Stimulated activated CD8-positive, alpha-beta memory T cell treated with anti-CD3 and anti-CD28 coated beads, Interleukin-4, amount 100 ng/mL, for 24 hours (primary cell): ENCODE measurements at regions not wholly inside any gene's neighbourhood (a gene's known extent, or its start where the extent isn't known, plus 50 kb on each side); places are given as distances from the start of the nearest gene placed in this dataset.

ENCODE experiments used
- DNase-seq: peaks from one replicate; pipeline ENCODE4 v3.0.0-alpha.2; 2020; ENCODE audit warnings: low read depth

DNA sequence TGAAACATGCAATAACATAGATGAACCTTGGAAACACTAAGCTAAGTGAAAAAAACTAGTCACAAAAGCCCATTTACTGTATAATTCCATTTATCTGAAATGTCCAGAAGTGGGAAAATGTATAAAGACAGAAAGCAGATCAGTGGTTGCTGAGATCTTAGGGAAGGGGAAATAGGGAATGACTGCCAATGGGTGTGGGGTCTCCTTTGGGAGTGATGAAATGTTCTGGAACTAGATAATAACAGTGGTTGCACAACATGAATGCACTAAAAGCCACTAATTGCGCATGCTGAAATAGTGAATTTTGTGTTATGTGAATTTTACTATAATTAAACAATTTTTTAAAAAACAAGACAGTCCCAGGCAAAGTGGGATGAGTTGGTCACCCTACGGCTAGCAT, 472.8 kb downstream of the CCDC171 start:
- no peak for DNase-seq

DNA sequence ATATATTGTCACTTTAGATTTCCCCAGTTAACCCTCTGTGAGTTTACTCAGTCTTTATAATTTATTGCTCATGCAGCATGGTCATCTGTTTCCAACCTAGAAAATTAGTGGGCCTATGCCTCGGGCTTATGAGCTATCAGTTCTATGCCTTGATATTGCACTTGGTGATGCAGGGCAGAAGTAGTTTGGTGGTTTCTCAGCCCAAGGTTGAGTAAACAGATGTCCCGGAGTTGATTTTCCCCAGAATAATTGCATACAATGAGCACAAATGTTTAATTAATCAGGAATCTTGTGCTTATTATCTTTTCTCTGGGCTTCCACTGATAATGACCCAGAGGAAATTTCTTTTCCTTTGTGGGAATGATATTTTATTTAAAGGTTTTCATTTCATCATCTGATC, 474.0 kb downstream of the CCDC171 start:
- DNase-seq = no peak

DNA sequence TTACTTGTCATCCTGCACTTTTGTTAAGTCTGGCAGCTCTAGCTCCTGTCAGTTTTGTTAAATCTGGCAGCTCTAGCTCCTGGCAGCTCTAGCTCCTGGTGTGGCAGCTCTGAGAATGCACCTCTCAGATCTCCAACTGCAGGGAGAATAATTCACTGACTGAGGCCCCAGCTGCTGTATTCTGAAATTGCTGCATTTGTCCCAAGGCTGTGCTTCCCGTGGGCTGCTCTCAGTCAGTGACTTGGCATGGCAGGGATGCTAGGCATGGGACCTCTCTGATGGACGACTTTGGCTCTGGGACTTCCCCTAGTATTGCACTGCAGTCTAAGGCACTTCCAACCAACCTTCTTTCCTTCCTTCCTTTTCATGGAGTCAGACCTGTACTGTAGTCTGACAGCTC, 475.7 kb downstream of the CCDC171 start:
- DNase-seq = no peak

DNA sequence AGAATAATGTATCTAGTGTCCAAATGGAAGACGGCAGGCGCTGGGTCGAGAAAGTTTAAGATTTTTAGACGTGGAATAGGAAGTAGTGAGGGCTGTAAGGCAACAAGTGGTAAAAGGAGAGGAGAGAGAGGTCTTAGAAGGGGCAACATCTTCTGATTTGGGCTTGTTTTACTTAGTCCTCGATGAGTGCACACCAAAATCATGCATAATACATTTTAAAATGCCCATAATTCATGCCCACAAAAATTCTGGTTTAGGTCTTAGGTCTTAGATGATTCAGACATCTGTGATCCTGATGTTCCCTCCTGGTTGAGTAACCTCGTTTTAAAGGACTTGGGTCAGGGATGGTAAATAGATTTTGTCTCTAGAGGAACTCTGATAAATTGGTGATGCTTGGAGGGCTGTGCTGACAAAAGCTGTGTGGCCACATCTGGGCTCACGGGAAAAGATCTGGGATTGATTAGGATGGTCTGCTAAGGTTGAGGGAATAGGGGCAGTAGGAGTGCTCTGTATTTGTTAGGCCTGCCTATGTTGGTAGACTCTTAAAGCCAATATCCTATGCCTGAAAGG, 476.3 kb downstream of the CCDC171 start:
- no peak for DNase-seq

DNA sequence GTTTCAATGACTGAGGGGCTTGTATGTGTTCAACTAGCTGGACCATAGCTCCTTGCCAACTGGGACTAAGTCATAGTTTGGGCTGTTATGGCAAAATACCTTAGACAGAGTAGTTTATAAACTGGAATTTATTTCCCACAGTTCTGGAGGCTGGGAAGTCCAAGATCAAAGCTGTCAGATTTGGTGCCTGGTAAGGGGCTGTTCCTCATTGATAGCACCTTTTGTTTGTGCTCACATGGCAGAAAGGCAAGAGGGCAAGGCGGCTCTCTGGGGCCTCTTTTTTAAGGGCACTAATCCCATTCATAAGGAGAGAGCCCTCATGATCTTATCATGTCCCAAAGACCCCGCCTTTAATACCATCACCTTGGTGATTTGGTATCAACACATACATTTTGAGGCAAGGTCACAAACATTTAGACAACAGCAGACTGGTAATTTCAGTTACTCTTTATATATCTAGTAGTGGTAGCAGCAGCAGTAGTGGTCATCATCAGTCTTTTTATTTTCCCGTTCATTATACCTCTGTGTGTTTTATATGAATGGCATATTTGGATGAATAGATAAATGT, 477.0 kb downstream of the CCDC171 start:
- no peak for DNase-seq

DNA sequence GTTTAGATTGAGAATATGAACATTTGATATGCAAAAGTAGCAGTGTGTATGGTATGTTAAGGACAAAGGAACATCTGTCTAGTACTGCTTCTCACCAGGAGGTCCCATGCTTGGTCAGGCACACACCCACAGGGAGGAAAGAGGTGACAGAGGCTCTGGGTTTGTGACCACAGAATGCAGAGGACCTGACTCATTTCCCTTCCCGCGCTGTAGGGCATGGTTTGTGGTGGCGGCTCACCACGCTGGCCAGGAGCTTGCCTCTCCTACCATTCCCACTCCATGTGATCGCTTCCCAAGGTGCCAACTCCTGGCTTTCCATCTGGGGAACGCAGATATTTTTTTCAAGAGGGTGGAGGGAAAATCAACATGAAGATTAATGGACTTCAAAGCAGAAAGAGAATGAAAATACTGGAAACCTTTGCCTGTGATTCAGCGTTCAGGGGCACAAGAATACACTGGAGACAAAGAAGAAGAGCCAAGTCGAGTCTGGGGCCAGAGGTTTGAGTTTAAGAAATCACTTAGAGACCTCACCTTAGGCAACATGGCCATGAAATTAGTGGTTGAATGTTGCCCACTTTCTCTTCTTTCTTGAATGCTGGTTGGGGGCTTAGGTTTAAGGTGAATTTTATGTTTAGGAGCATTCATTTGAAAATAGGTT, 477.8 kb downstream of the CCDC171 start:
- no peak for DNase-seq

DNA sequence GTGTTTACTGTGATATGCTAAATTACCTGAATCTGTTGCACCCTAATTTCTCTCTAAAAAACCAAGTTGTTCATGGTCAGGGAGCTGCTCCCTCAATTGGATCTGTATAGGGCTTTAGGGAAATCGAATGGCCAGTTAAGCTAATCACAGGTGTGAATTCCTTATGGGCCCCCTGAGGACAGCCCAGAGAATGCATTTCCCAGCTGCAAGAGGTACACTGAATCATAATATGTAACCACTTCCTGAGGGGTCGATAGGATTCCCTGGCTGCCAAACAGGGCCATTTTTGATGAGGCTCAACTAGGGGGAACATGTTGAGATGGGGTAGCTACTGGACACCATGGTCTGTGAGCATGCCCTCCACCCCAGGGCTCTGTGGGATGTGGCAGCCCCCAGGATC, 478.6 kb downstream of the CCDC171 start:
- DNase-seq = no peak

DNA sequence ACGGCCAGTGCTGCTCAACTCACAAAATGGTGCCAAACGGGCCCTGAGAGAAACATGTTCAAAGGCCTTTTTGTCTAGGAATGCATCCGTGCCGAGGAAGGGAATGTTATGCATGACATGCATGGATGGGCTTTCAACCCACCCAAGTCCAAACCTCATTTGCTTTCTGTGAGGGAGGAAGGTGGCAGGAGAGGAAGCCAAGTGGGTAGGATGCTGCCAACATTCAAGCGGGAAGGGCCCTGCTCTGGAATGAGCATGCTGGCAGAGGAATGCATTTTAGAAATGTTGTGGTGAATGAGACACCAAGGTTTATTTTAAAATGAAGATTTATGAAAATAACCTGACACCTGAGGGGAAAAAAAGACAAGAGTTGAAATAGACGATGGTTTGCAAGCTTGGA, 479.1 kb downstream of the CCDC171 start:
- no peak for DNase-seq

DNA sequence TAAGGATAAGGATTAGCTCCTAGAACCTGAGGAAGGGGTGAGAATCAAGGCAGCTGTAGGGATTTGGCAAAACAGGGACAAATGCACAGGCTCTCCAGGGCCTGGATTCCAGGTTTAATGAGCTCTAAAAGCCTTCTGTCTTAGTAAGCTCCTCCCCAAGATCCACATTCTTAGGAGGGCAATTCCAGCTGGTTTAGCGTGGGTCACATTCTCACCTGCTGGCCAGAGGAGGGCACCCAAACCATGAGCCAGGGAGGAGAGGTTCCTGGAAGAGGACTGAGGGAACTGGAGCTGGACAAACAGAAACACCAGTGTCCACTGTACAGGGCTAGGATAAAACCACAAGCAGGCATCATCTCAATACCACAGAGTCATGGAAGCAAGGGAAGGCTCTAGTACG, 480.0 kb downstream of the CCDC171 start:
- no peak for DNase-seq

DNA sequence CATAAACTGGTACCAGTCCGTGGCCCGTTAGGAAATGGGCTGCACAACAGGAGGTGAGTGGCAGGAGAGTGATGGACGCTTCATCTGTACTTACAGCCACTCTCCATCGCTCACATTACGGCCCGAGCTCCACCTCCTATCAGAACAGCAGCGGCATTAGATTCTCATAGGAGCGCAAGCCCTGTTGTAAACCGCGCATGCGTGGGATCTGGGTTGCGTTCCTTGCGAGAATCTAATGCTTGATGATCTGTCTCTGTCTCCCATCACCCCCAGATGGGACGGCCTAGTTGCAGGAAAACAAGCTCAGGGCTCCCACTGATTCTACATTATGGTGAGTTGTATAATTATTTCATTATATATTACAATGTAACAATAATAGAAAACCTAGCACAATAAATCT, 480.4 kb downstream of the CCDC171 start:
- DNase-seq = no peak

DNA sequence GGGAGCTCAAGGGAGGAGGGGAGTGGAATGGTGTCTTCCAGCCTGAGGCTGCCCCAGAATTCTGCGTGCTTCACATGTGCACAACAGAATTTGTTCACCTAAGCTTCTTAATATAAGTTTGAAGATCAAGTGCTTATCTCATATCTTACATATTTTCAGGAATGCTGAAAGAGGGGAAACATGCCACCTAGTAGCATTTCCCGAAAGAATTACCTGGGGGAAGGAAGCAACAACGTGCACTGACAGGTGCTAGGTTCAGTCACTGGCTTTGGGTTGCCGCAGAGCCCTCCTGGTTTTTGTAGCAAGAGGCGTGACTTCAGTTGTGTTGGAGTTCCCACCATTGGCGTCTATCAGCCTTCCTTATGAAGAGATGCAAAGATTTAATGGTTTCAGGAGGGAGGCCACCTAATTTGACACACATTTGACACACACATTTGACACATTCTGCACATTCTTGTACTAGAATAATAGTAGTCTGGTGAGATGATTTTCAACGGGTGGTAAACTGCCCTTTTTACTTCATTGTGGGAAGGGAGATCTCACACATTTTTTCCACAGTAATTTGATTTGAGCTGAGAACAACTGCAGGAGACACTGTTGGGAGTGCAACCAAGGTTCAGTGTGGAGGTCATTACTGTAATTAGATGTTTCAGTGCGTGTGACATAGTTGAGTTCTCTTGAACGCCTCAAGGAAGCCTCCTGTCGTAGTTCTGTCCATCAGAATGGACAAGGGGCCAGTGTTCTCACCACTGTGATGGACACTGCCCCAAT, 481.3 kb downstream of the CCDC171 start:
- DNase-seq = no peak

DNA sequence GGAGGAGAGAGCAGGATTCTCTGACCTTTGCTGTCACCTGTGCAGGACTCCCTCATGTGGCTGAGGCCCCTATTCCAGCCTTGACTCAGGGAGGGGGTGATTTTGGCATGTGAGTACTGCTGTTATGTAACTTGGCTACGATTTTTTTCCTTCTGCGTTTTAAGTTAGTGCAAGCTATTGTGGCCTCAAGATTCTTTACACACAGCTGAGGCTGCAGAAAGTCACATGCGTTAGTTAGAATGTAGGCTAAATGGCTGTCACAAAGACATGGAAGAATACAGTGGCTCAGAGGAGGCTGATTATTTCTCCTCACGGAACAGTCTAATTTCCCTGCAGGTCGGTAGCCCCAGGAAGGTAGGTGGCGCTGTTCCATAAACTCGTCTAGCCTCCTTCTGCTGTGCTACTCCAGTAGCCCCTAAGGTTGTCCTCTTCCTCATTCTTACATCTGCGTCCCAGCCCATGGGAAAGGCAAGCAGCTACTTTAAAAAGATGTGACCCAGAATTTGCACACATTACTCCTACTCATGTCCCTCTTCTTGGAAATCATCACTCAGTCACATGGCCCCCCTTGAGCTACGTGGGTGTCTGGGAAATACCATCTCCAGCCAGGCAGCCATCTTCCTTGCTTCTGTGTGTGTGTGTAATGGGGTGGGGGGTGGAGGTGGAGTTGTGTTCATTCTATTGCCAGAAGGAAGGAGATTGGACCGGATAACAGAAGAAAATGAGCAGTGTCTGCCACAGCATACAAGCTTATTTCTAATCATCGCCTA, 486.6 kb downstream of the CCDC171 start:
- DNase-seq = no peak

DNA sequence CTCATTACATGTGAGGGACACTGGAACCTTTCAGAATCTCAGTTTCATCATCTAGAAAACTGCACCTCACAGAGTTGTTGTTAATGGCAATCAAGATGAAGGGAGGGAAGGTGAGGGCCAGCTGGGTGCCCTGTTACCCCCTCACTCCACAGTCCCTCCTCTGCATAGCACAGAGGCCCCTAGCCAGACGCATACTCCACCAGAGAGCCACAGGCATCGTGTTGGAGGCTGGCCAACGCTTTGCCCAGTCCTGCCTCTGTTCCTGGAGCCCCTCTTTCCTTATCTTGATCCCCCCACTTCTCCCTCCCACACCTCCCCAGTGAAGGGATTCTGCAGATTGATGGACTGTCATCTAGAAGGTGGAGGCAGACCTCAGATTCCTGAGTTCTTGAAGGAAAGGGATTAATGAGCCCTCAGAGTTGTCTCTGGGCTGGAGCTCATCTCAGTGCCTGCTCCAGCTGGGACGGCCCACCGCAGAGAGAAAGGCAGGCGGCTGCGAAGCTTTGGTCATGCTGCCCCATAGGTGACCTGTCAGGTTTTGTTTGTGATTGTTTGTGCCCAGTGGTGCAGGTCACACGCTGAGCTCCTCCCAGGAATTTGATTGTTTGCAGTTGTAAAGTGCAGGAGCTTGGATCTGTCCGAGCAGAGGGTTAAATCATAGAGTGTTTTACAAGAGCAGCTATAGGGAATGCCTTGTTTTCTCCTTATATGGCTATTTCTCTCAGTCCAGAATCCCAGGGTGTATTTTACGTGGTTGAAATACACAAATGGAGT, 487.3 kb downstream of the CCDC171 start:
- no peak for DNase-seq

DNA sequence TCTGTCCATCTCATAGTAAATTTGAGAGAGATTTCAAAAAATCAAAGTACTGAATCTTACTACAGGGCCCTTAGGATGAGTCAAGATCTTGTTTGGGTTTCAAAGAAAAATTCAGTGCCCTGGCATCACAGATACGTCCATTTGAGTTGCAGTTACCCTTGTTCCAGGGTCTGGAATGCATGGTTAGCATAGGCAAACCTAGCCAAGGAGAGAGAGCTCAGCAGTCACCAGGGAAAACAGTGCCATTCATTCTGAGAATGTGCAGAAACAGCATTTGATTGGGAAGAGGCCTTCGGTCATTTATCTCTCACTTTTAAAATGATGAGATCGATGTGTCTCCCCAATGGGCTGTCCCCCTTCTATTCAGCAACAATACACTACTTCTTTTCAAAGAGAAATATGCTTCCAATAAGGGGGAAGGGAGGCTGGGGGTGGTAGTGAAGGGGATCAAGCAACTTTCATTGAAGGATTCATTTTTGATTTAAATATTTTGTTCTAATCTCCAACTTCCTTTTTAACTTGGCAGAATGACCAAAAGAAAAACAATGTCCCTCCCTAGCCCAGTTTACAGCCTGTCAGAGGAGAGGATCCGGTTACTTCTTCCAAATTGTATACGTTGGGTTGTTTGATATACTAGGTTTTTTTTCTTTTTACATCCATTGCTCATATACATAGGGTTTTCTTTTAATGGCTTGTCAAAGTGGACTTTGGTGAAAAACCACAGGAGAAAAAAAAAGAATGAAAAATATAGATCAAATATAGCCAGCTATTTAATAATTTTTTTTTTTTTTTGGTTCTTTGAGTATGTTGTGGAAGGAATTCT, 491.1 kb downstream of the CCDC171 start:
- no peak for DNase-seq

DNA sequence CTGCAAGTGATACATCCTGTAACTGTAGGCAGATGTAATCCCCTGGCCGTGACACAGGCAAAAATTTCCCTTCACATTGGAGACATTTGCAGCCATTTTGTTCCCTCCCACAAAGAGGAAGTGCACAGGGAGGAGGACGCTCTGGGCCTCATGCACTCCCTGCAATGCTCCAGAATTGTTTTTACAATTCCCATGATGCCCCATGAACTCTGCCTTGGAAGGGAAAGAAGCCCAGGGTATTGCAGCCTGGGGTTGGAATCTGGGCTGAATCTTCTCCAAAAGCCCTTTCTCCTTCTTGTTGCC, 491.7 kb downstream of the CCDC171 start:
- no peak for DNase-seq

DNA sequence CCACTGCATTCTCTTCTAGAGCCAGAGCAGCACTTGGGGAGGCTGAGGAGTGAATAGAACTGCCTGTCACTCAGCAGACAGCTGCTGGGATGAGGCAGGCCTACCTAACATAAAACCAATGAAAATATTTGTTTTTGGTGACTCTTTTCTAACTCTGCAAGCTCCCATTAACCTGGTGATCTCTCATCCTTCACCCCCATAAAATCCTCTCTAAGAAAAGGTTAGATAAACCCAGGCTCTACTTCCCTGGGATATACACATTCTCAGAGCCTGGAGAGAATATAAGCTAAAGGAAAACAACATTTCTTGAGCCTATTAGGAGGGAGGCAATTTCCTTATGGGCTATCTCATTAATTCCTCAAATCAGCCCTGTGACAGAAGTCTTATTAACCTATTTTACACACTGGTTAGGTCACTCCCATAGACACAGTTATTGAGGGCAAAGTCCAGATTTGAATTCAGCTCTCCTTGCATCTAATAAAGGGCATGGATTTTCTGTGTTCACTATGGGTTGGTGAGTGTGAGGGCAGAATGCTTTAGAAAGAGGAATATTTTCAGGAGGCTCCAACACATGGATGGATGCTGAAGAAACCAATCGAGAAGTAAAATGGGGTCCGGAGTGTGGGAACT, 492.9 kb downstream of the CCDC171 start:
- no peak for DNase-seq

DNA sequence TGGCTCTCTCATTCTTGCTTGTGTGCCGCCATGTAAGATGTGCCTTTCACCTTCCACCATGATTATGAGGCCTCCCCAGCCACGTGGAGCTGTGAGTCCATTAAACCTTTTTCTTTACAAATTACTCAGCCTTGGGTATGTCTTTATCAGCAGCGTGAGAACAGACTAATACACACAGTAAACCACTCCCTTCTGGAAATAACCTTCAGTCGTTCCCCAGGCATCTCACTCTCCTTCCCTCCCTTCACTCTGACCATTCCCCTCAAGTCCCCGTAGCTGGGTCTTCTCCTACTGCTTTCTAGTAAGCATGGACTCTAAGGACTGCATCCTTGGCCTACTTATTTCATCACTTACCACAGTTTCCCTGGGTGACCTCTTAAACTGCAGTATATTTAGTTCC, 493.9 kb downstream of the CCDC171 start:
- DNase-seq = no peak

DNA sequence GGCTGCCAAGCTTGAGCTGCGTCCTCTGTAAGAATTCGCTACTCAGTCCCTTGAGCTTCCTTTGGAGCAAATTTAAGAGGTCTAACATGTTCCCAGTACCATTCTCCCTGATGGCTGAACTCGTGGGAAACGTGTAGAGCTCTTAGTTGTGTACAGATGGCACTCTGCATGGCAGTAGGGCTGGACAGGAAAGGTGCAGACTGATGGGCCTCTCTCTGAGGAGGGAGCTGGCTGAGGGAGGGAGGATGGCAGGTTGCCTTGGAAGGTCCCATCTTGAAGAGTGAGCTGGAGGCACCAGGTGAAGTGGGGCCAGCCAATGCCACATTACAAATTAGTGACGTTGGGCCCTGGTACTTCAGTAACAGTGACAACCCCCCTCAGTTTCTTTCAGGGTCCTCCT, 495.3 kb downstream of the CCDC171 start:
- no peak for DNase-seq

DNA sequence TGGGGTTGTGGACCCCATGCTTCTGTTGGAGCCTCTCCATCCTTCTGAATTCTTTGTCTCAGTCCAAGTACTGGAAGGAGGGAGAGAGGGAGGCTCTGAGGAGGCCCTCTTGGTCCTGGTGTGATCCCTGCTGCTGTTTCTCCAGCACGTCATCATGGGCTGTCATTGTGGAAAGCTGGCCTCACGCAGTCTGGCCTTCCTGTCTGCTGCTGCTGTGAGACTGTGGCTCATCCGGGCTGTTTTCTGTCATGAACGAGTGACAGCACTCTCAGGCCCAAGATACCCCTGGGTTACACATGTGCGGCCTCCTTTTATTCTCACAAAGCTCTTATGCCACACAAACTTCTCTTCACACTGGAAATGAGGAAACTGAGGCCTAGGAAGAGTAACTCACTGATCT, 499.3 kb downstream of the CCDC171 start:
- no peak for DNase-seq

DNA sequence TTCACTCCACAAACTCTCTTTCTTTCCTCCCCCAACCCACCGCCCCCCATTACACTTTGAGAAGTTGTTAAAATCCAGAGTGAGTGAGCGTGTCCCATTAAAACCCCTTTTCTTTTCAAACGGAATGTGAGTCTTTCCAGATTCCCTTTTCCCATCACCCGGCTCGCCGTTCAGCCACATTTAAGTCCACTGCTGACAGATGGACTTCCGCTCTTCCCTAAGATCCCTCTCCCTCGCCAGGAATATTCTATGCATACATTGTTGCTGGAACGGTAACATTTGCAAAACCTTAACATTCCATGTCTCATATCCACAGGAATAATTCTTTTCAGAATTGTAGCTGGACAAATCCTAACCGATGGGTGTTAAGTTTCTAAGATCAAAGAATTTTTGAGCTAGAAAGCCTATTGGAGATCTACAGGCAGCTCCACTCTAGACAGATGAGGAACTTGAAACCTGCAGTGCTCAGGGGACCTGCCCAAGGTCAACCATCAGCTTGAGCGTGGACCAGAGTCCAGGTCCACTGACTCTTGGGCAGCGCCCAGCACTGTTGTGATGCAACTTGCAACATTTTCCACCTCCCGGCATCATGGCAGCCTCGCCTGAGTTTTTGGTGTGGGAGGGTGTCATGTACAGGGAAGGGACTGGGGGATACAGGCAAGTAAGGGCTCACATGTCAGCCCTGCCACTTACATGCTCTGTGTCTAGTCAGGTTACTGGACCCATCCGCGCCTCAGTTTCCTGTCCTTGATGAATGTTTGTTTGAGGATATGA, 500.1 kb downstream of the CCDC171 start:
- no peak for DNase-seq
